ENCODE measurements at regions not wholly inside any gene's neighbourhood (a gene's known extent, or its start where the extent isn't known, plus 50 kb on each side); places are given as distances from the start of the nearest gene placed in this dataset.

DNA sequence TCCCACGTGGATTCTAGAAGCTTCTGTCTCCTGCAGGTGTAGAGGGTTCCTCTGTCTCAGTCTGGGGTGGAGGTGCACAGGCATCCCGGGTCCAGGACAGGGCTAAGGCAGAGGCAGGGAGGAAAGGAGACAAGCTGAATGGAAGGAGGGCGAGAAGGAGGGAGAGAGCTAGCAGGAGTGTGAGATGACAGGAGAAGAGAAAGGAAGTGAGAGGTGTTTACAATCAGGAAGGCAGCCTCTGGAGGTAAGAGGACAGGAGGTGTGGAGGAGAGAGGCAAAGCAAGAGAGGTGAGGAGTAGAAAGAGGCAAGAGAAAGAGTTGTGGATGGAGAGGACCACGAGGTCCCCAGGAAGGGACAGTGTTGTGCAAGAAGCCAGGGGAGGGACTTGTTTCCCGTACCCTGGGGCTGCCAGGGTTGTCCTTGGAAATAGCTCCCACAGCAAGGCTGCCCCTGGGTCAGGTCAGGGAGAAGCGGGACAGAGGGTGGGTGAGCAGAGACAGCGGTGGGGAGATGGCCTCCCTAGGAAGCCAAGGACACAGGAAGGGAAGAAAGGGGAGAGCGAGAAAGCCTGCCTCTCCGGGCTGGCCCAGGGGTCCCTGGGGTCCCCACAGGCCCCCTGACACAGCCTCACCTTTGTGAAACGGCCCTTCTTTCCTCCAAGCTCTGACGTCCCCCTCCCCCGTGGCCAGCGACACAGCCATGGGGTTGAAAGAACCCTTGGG, 136.9 kb downstream of the CYP26B1 start:
- no peak for DNase-seq (ENCODE audit: extremely low spot score)
- ChIA-PET CTCF (no interaction called here), POLR2A (no interaction called here)
- TF ChIP-seq LEF1 (IDR thresholded peaks at IDR 0.05; ENCODE audit: borderline replicate concordance) = no peak
- TF ChIP-seq SUZ12 (IDR thresholded peaks at IDR 0.05) = no peak
- TF ChIP-seq TARDBP (IDR thresholded peaks at IDR 0.05) = no peak
- TF ChIP-seq ZNF384 (IDR thresholded peaks at IDR 0.05) = no peak
- no peak for TF ChIP-seq CTBP1 (IDR thresholded peaks at IDR 0.05; ENCODE audit: borderline replicate concordance)
- no peak for TF ChIP-seq FOXA1 (IDR thresholded peaks at IDR 0.05)

DNA sequence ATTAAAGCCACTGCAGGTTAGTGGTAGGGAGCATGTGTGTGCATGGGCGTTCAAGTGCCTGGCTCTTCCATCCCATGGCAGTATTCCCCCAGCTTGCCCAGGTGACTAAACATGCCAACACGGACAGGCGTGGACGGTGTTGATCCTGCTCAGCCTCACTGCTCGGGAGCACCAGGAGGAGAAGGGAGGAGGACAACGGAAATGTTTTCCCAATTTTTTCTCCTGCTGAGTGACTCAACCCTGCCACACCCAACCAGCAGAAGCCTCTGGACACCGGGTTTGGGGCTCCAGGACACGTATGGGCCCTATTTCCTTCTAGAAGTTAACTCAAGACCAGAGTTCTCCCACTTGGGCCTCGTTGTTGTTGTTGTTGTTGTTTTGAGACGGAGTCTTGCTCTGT, 139.1 kb downstream of the CYP26B1 start:
- TF ChIP-seq CTBP1 (IDR thresholded peaks at IDR 0.05; ENCODE audit: borderline replicate concordance) (no peak), FOXA1 (IDR thresholded peaks at IDR 0.05) (no peak), ARNT (IDR thresholded peaks at IDR 0.05) (no peak), FOXK2 (IDR thresholded peaks at IDR 0.05) (no peak), TARDBP (IDR thresholded peaks at IDR 0.05) (no peak), SP1 (IDR thresholded peaks at IDR 0.05) (no peak), NFRKB (IDR thresholded peaks at IDR 0.05) (no peak), LEF1 (IDR thresholded peaks at IDR 0.05; ENCODE audit: borderline replicate concordance) (no peak)
- TF ChIP-seq, protein P1, sequence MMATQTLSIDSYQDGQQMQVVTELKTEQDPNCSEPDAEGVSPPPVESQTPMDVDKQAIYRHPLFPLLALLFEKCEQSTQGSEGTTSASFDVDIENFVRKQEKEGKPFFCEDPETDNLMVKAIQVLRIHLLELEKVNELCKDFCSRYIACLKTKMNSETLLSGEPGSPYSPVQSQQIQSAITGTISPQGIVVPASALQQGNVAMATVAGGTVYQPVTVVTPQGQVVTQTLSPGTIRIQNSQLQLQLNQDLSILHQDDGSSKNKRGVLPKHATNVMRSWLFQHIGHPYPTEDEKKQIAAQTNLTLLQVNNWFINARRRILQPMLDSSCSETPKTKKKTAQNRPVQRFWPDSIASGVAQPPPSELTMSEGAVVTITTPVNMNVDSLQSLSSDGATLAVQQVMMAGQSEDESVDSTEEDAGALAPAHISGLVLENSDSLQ (IDR thresholded peaks at IDR 0.05) = no peak
- DNase-seq (ENCODE audit: extremely low spot score) = no peak
- ChIA-PET CTCF (no interaction called here), POLR2A (no interaction called here)

DNA sequence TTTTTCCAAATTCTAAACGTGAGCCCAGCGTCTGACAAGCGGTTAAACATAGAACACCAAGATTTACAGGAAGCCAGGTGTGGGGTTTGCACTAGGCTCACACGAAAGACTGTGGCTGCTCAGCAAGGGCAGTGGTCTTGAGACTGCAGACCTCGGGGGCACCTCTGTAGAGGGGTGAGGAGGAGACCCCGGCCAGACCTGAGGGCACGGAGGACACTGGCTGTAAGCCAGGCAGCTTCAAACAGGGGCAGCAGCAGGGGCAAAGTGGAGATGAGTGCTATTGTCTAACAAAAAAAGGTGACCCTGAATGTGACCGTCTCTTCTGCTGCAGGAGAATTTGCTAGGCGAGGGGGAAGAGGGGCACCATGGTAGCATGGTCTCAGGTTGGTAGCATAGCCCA, 140.3 kb downstream of the CYP26B1 start:
- ChIA-PET POLR2A (no interaction called here), CTCF (no interaction called here)
- no peak for TF ChIP-seq SP1 (IDR thresholded peaks at IDR 0.05)
- no peak for DNase-seq (ENCODE audit: extremely low spot score)

DNA sequence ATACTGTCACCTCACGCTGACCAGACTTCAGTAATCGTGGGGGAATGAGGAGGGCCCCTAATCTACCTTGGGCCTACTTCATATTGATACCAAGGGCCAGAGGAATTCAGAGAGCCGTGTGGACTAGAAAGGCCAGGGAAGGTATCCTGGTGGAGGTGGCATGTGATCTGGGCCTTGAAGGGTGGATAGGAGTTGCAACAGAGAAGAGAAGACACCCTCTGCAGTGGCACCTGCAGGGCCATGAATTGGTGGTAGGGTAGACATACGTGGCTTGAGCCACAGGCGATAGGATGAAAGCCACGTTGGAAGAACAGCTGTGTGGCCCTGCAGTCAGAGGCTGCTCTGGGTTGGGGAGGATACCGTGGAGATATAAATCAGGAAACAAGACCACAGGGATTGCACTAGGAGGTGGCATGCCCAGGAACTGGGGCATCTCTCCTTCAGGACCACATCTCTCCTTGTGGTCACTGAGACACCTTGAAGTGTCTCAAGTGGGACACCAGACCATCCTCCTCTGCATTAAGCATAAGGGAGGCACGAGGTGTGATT, 141.4 kb downstream of the CYP26B1 start:
- POLR2A ChIA-PET = no interaction called here

DNA sequence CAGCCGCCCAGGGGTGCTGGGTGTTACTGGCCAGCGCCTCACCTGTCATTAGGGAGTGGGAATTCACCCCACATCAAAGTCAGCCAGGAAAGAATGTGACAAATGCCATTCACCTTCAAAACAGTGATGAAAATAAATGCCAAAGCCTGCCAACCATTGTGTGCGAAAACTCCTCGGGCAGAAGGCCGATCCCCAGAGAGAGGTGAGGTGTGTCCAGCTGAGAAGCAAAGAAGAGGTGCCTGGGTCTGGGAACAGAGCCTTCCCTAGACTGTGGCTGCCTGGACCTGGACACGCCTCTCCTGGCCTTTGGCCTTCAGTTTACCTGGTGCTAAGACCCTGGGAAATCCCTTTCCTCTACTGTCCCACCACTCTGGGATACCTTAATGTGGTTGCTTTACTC, 142.7 kb downstream of the CYP26B1 start:
- POLR2A ChIA-PET = no interaction called here
- TF ChIP-seq FOXM1 (IDR thresholded peaks at IDR 0.05; ENCODE audit: borderline replicate concordance) = no peak
- TF ChIP-seq CTBP1 (IDR thresholded peaks at IDR 0.05; ENCODE audit: borderline replicate concordance) = no peak
- CTCF ChIA-PET = no interaction called here
- peak; percentile 1 for DNase-seq (ENCODE audit: extremely low spot score)

More for the DNA sequence above, 141.4 kb downstream of the CYP26B1 start:
- no peak for DNase-seq (ENCODE audit: extremely low spot score)
- TF ChIP-seq ARNT (IDR thresholded peaks at IDR 0.05) = no peak
- TF ChIP-seq L3MBTL2 (conservative IDR thresholded peaks at IDR 0.05) = no peak
- CTCF ChIA-PET = no interaction called here

DNA sequence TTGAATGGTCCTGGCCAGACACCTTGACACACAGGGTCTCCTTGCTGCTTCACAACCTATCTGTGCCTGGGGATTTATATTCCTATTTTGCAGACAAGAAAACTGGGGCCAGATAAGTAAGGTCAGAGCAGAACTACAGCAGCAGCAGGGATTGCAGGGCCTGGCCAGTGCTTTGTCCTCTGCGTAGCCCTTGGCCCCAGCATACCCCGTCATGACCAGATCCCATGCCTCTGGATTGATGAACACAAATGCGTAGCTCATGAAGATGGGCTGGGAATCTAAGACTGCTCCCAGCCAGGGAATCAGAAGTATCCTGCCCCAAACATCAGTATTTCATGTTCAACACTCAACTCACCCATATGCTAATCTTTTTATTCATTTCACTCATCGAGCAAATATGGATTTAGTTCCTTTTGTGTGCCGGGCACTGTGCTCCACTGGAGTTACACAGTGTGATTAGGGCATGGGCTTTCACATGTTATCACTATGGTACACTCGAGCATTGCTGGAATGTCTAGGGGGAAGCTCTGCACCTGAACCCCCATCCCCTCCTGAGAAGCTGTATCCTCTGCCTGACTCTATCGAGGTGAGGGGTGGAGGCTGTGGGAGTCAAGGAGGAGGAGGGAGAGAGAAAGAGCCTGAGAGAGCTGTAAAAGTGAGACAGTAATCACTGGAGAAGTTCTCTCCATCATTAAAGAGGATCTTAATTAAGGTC, 143.3 kb downstream of the CYP26B1 start:
- CTCF ChIA-PET = no interaction called here
- TF ChIP-seq ZNF384 (IDR thresholded peaks at IDR 0.05) = no peak
- no peak for TF ChIP-seq ARNT (IDR thresholded peaks at IDR 0.05)
- no peak for TF ChIP-seq HDGF (IDR thresholded peaks at IDR 0.05; ENCODE audit: borderline replicate concordance)
- TF ChIP-seq NFRKB (IDR thresholded peaks at IDR 0.05) = no peak
- TF ChIP-seq FOXA1 (IDR thresholded peaks at IDR 0.05) = no peak
- no peak for TF ChIP-seq BHLHE40 (IDR thresholded peaks at IDR 0.05; ENCODE audit: borderline replicate concordance)
- TF ChIP-seq, protein P1 (IDR thresholded peaks at IDR 0.05) = no peak
- TF ChIP-seq CTBP1 (IDR thresholded peaks at IDR 0.05; ENCODE audit: borderline replicate concordance) = no peak
- no peak for TF ChIP-seq ELF4 (IDR thresholded peaks at IDR 0.05)
- no peak for TF ChIP-seq SUZ12 (IDR thresholded peaks at IDR 0.05)
- TF ChIP-seq L3MBTL2 (conservative IDR thresholded peaks at IDR 0.05) = no peak
- TF ChIP-seq FOXK2 (IDR thresholded peaks at IDR 0.05) = no peak
- TF ChIP-seq TARDBP (IDR thresholded peaks at IDR 0.05) = no peak
- TF ChIP-seq SP1 (IDR thresholded peaks at IDR 0.05) = no peak
- DNase-seq (ENCODE audit: extremely low spot score) = peak; percentile 2
- POLR2A ChIA-PET = no interaction called here

DNA sequence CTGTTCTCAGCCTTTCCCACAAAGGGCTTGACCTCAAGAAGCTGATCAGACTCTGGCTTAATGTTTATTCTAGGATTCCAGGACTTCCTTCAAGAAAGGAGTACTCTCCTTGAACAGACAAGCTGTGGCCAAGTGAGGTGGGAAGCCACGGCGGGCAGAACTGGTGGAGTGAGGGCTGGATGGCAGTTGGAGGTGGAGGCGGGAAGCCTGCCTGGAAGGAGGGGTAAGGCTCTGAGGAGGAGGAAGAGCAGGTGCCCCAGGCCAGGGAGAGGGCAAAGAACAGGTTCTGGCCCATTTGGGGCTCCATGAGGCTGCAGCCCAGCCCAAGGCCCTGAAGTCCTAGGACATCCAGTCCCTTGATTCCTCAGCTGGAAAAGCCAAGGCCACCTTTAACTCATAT, 143.9 kb downstream of the CYP26B1 start:
- POLR2A ChIA-PET = no interaction called here
- TF ChIP-seq TARDBP (IDR thresholded peaks at IDR 0.05) (no peak), ZNF384 (IDR thresholded peaks at IDR 0.05) (no peak), FOXA1 (IDR thresholded peaks at IDR 0.05) (no peak), FOXK2 (IDR thresholded peaks at IDR 0.05) (no peak), L3MBTL2 (conservative IDR thresholded peaks at IDR 0.05) (no peak), HDGF (IDR thresholded peaks at IDR 0.05; ENCODE audit: borderline replicate concordance) (no peak), SUZ12 (IDR thresholded peaks at IDR 0.05) (no peak), ARNT (IDR thresholded peaks at IDR 0.05) (no peak)
- CTCF ChIA-PET = interaction anchor here (0.6 kb wide), 1 partner anchor 562 kb away, joined by 3 read pairs; no protein-coding TSS in a partner anchor
- DNase-seq (ENCODE audit: extremely low spot score) = peak; percentile 3

All from HEK293T (cell line).